OCI-LY7 (cell line): ENCODE measurements at regions not wholly inside any gene's neighbourhood (a gene's known extent, or its start where the extent isn't known, plus 50 kb on each side); places are given as distances from the start of the nearest gene placed in this dataset. TPM values are rescaled to one million over a fixed set of nuclear protein-coding genes. Genes with fewer than 3 reads are reported as not detected.
"Not testable (repeated sequence)": the region's sequence is repeated elsewhere in the genome, so short reads cannot be mapped to it uniquely, and the experiment has no call there.

Experiments
- BruUV-seq: library from RNA; stranded (reverse); fragments of 400-500 nt; replicated peaks from 2 replicates; lab custom pipeline; 2021; lab: Mats Ljungman, UMichigan
- CTCF ChIA-PET: fragments of 300-600 bp; sonication (Branson Sonifier 250); formaldehyde crosslinking; loops from one replicate; lab custom pipeline; 2022; ENCODE audit warnings: antibody characterized with exemption; ENCODE audit not compliant: unreplicated experiment; lab: Charles Lee
- POLR2A ChIA-PET: fragments of 300-600 bp; sonication (Branson Sonifier 250); formaldehyde crosslinking; loops from one replicate; lab custom pipeline; 2022; ENCODE audit warnings: antibody characterized with exemption; lab: Charles Lee
- DNase-seq: peaks from one replicate; pipeline ENCODE4 v3.0.0-alpha.2; 2015; ENCODE audit warnings: low spot score
- H2AFZ ChIP-seq: fragments of 200-600 bp; sonication (generic), shearing (Covaris generic); 2 replicates; pipeline ENCODE4 v1.6.1; 2014; ENCODE audit warnings: mild to moderate bottlenecking, antibody characterized with exemption, low read length, moderate library complexity
- H3K27ac ChIP-seq: fragments of 200-600 bp; sonication (generic); 2 replicates; pipeline ENCODE4 v1.5.1; 2014; ENCODE audit warnings: mixed run types, low read depth, mild to moderate bottlenecking, moderate library complexity, low read length, inconsistent platforms; ENCODE audit not compliant: poor library complexity, severe bottlenecking
- H3K36me3 ChIP-seq: fragments of 200-600 bp; sonication (generic); 2 replicates; pipeline ENCODE4 v1.6.1; 2014; ENCODE audit warnings: mild to moderate bottlenecking, antibody characterized with exemption, low read length, moderate library complexity, mixed read lengths; ENCODE audit not compliant: insufficient read depth
- H3K4me1 ChIP-seq: fragments of 200-600 bp; sonication (generic); 2 replicates; pipeline ENCODE4 v1.5.1; 2014; ENCODE audit warnings: mild to moderate bottlenecking, low read length; ENCODE audit not compliant: insufficient read depth, poor library complexity, severe bottlenecking
- H3K4me2 ChIP-seq: fragments of 200-600 bp; sonication (generic); 2 replicates; pipeline ENCODE4 v1.6.1; 2014; ENCODE audit warnings: mild to moderate bottlenecking, low read length
- H3K4me3 ChIP-seq: fragments of 200-600 bp; sonication (generic); 2 replicates; pipeline ENCODE4 v1.5.1; 2014; ENCODE audit warnings: mild to moderate bottlenecking, low read depth, low read length; ENCODE audit not compliant: poor library complexity, severe bottlenecking
- H3K79me2 ChIP-seq: fragments of 200-600 bp; sonication (generic); 2 replicates; pipeline ENCODE4 v1.6.1; 2016; ENCODE audit warnings: low read depth, mild to moderate bottlenecking, low read length, moderate library complexity, mixed read lengths; ENCODE audit not compliant: insufficient read depth
- H3K9me2 ChIP-seq: fragments of 200-600 bp; sonication (generic); 2 replicates; pipeline ENCODE4 v1.6.1; 2016; ENCODE audit warnings: mild to moderate bottlenecking, low read length, mixed read lengths; ENCODE audit not compliant: insufficient read depth
- H3K9me3 ChIP-seq: fragments of 200-600 bp; sonication (generic); 2 replicates; pipeline ENCODE4 v1.6.1; 2014; ENCODE audit warnings: mild to moderate bottlenecking, mixed run types, low read length, mixed read lengths
- H4K20me1 ChIP-seq: fragments of 200-600 bp; sonication (generic); 2 replicates; pipeline ENCODE4 v1.6.1; 2014; ENCODE audit warnings: mild to moderate bottlenecking, antibody characterized with exemption, low read length, moderate library complexity, mixed read lengths; ENCODE audit not compliant: insufficient read depth
- intact Hi-C: fragments of 100-400 bp; cut with micrococcal nuclease; formaldehyde crosslinking; loops from one replicate; pipeline ENCODE4 v1.10.0; 2022; ENCODE audit not compliant: unreplicated experiment
- small RNA-seq: library from RNA; depleted of rRNA; stranded (forward); fragments of <200 nt; gene quantifications from one replicate; pipeline ENCODE3, GENCODE V24; 2014

DNA sequence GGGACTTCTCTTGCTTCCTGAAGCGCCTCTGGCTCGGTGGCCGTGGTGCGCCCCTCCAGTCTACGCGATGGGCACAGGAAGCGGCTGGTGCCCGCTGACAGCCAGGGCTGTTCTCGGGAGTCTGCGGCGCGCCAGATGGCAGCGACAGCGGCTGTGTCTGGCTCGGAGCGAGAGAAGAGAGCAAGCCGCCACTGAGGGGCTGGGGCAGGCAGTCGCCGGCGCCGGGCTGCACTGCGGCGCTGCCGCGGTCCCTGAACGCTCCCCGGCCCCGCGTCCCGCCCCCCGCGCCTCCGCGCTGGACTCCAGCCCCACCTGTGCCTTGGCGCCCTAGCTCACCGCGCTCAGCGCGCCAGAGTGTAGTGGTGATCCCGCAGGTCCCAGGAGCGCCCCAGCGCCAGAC, 2994.6 kb downstream of the RPIA start:
- H3K4me3 ChIP-seq, H3K9me2 ChIP-seq, H3K36me3 ChIP-seq, intact Hi-C loops, H4K20me1 ChIP-seq, H3K79me2 ChIP-seq, H3K4me2 ChIP-seq, BruUV-seq, CTCF ChIA-PET, H3K9me3 ChIP-seq, H3K27ac ChIP-seq, H3K4me1 ChIP-seq, DNase-seq, POLR2A ChIA-PET, H2AFZ ChIP-seq: not testable (repeated sequence)

Small RNAs in the stretch of these regions (small RNA-seq; reads per million reads assigned to genes)
- gene AC233266.1, result not detected
- gene RNA5SP100, result not detected
